Chondrocyte (in vitro differentiated cells): ENCODE measurements at regions not wholly inside any gene's neighbourhood (a gene's known extent, or its start where the extent isn't known, plus 50 kb on each side); places are given as distances from the start of the nearest gene placed in this dataset.

ENCODE experiments used
- DNase-seq: peaks from one replicate; pipeline ENCODE4 v3.0.0; 2021; ENCODE audit warnings: mixed read lengths, low spot score
- H3K27ac Mint-ChIP-seq: one replicate; pipeline ENCODE4 v1.8.0; 2021; ENCODE audit warnings: mild to moderate bottlenecking, moderate library complexity, mixed read lengths; ENCODE audit not compliant: unreplicated experiment
- H3K27me3 Mint-ChIP-seq: 2 replicates; pipeline ENCODE4 v1.8.0; 2021; ENCODE audit warnings: low read depth, mixed read lengths
- H3K36me3 Mint-ChIP-seq: 2 replicates; pipeline ENCODE4 v1.8.0; 2021; ENCODE audit warnings: low read depth, mixed read lengths
- H3K4me1 Mint-ChIP-seq: 2 replicates; pipeline ENCODE4 v1.8.0; 2021; ENCODE audit warnings: low read depth, mild to moderate bottlenecking, mixed read lengths
- H3K4me3 Mint-ChIP-seq: one replicate; pipeline ENCODE4 v1.8.0; 2021; ENCODE audit warnings: mild to moderate bottlenecking, moderate library complexity, mixed read lengths; ENCODE audit not compliant: unreplicated experiment
- H3K9me3 Mint-ChIP-seq: 2 replicates; pipeline ENCODE4 v1.8.0; 2021; ENCODE audit warnings: low read depth, mixed read lengths
- CTCF ChIP-seq: fragments of 200-600 bp; sonication (generic); IDR thresholded peaks from 2 replicates; pipeline ENCODE4 v1.5.0; 2021; ENCODE audit warnings: antibody characterized with exemption, mild to moderate bottlenecking, moderate library complexity

- H3K27ac Mint-ChIP-seq, result no peak overlapping the region
- no peak for TF ChIP-seq CTCF
- no peaks in the 10 kb centered on the region for H3K27me3 Mint-ChIP-seq
- peaks cover 4% of the 10 kb centered on the region for H3K36me3 Mint-ChIP-seq
- no peak overlapping the region for H3K4me3 Mint-ChIP-seq
- DNase-seq, result no peak
- H3K9me3 Mint-ChIP-seq, result peaks cover 11% of the 10 kb centered on the region
- peaks cover 9% of the 10 kb centered on the region for H3K4me1 Mint-ChIP-seq
These were observed 215.7 kb downstream of the SEMA6A start for GRCh38 chr5:116358911-116359418.

GRCh38 chr5:116358015-116358523, 216.6 kb downstream of the SEMA6A start:
- Mint-ChIP-seq H3K4me1 (peaks cover 9% of the 10 kb centered on the region), H3K27me3 (no peaks in the 10 kb centered on the region), H3K9me3 (peaks cover 15% of the 10 kb centered on the region), H3K27ac (no peak overlapping the region), H3K36me3 (peaks cover 7% of the 10 kb centered on the region), H3K4me3 (no peak overlapping the region)
- no peak for DNase-seq
- TF ChIP-seq CTCF, result no peak

- H3K27me3 Mint-ChIP-seq, result no peaks in the 10 kb centered on the region
- H3K36me3 Mint-ChIP-seq, result peaks cover 10% of the 10 kb centered on the region
- no peak for DNase-seq
- no peak overlapping the region for H3K4me3 Mint-ChIP-seq
- H3K4me1 Mint-ChIP-seq, result peaks cover 9% of the 10 kb centered on the region
- H3K9me3 Mint-ChIP-seq, result peaks cover 21% of the 10 kb centered on the region
- no peak overlapping the region for H3K27ac Mint-ChIP-seq
- no peak for TF ChIP-seq CTCF
These were observed 218.6 kb downstream of the SEMA6A start for GRCh38 chr5:116355819-116356601.

GRCh38 chr5:116354699-116355098, 219.9 kb downstream of the SEMA6A start:
- TF ChIP-seq CTCF, result no peak
- no peaks in the 10 kb centered on the region for H3K4me1 Mint-ChIP-seq
- no peak for DNase-seq
- no peaks in the 10 kb centered on the region for H3K27me3 Mint-ChIP-seq
- H3K36me3 Mint-ChIP-seq, result peaks cover 16% of the 10 kb centered on the region
- no peak overlapping the region for H3K4me3 Mint-ChIP-seq
- peaks cover 28% of the 10 kb centered on the region for H3K9me3 Mint-ChIP-seq
- H3K27ac Mint-ChIP-seq, result no peak overlapping the region

GRCh38 chr5:116347657-116348056, 227.0 kb downstream of the SEMA6A start:
- Mint-ChIP-seq H3K36me3 (peaks cover 15% of the 10 kb centered on the region), H3K9me3 (peaks cover 29% of the 10 kb centered on the region), H3K4me3 (no peak overlapping the region)

More at GRCh38 chr5:116347657-116348056, 227.0 kb downstream of the SEMA6A start:
- DNase-seq, result no peak
- no peak overlapping the region for H3K27ac Mint-ChIP-seq
- no peaks in the 10 kb centered on the region for H3K27me3 Mint-ChIP-seq
- TF ChIP-seq CTCF, result no peak
- H3K4me1 Mint-ChIP-seq, result no peaks in the 10 kb centered on the region
